GM19455 (cell line): ENCODE measurements at regions not wholly inside any gene's neighbourhood (a gene's known extent, or its start where the extent isn't known, plus 50 kb on each side); places are given as distances from the start of the nearest gene placed in this dataset.

Experiments used
- ATAC-seq: cut with Tn5 transposase; IDR thresholded peaks from one replicate; pipeline ENCODE4 v1.9.1; 2021; ENCODE audit not compliant: unreplicated experiment

DNA sequence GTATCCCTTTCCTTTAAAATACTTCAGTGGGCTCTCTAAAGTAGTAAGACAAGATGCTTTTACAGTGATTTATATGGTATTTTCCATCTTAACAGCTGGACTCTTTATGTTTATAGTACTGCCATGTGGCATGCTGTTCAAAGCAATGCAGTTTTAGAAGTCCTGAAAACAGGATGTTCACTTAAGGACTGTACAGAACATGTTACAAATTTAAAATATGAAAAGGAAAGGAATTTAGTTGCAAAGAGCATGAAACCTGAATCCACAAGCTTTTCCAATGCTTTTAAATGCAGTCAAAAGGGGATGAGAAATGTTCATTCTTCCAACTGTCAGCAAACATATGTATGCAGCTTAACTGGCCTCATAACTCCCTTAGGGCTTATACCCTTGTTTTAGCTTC lies 580.2 kb downstream of the EFNA5 start:
- no peak for ATAC-seq

DNA sequence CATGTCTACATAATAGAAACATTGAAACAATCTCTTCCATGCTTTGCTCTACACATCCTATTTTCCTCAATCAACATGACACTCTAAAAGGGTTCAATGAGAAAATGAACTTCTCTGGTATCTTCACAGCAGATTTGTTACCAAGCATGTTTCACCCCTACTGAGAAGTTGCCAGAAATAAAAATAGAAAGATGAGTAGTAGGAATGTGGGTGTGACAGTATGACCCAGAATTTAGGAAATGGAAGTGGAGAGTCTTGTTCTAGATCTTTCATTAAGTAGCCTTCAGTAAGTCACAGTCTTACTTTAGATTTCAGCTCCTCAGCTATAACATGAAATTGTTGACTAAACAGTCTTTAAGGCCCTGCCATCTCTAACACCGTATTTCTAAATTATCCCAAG lies 581.8 kb downstream of the EFNA5 start:
- no peak for ATAC-seq

GRCh38 chr5:107085572-107085971 lies 585.2 kb downstream of the EFNA5 start:
- ATAC-seq, result no peak

GRCh38 chr5:107074996-107075395 lies 595.7 kb downstream of the EFNA5 start:
- ATAC-seq, result no peak

GRCh38 chr5:107072967-107073366 lies 597.8 kb downstream of the EFNA5 start:
- no peak for ATAC-seq

GRCh38 chr5:107072440-107072839 lies 598.3 kb downstream of the EFNA5 start:
- no peak for ATAC-seq

DNA sequence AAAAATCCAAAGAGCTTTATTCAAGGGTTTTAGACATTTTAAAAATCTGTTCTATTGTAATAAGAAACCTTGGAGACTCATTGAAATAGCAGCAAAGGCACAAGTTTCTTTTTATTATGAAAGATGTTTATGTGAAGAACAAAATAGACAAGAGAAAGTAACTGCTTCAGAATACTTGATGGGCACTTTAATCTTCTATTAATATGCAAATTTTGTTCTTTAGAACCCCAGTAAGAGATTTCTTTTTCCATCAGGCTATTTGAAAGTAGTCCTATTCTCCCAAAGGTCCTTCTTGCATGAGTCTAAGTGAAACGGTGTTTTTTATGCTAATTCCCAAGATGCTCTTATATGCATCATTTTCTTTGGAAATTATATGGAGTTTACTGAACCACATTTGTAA lies 602.0 kb downstream of the EFNA5 start:
- ATAC-seq, result no peak

DNA sequence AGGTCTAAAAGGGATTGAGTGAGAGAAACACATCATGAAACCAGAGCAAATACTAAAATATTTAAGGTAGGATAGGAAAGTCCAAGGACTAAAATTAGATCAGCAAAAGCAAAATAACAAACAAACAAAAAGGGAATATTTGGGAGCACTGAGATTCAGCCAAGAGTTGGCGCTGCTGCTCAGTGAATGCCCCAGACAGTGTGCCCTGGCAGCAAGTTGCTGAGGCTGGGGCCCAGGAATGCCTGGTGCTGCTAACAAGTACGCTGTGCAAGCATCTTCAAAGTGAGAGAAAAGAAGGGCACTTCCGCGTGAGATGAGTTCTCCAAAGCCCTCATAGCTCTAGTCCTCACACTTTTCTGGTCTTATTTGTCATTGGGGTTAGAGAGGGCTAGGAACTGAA lies 603.3 kb downstream of the EFNA5 start:
- no peak for ATAC-seq

- no peak for ATAC-seq
Measured at GRCh38 chr5:107063511-107063910, 607.2 kb downstream of the EFNA5 start.

DNA sequence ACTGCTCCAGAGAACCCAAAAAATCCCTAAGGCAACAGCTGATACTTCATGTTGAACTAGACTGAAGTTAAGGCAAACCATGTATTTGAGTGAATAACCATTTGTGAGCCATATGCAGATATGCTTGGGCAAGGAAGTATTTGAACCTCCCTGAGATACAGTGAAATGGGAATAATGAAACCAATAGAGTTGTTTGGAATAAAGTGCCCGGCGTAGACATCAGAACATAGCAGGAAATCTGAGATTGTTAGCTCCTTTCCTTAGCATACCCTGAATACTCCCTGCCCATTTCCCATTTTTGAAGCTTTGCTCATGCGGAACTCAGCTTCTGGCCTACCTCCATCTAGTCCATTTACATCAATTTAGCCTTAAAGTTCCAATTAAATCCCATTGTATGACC lies 611.9 kb downstream of the EFNA5 start:
- no peak for ATAC-seq

DNA sequence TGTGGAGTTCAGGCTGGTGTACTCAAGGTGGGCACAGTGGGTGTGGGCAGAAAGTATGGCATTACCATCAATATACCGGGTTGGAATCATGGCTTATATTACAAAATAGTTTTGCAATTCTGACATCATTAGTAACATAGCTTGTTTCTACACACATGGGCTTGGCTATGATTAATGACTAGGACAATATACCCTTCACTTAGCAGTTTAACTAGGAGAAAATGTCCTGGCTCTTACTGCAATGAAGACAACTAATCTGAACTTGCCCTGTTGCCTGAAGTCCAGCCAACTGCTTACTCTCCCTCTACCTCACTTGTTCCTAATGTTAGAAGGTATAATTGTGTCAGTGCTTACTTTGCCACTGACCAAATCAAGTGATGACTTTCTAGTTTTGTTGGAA lies 612.5 kb downstream of the EFNA5 start:
- ATAC-seq, result no peak

GRCh38 chr5:107056278-107056677 lies 614.5 kb downstream of the EFNA5 start:
- no peak for ATAC-seq

GRCh38 chr5:107047048-107047447 lies 623.7 kb downstream of the EFNA5 start:
- ATAC-seq, result no peak

- ATAC-seq, result no peak
Measured at GRCh38 chr5:107043665-107044064, 627.1 kb downstream of the EFNA5 start.

- no peak for ATAC-seq
Measured at GRCh38 chr5:107040907-107041306, 629.8 kb downstream of the EFNA5 start.

- no peak for ATAC-seq
Measured at GRCh38 chr5:107032629-107033028, 638.1 kb downstream of the EFNA5 start.

DNA sequence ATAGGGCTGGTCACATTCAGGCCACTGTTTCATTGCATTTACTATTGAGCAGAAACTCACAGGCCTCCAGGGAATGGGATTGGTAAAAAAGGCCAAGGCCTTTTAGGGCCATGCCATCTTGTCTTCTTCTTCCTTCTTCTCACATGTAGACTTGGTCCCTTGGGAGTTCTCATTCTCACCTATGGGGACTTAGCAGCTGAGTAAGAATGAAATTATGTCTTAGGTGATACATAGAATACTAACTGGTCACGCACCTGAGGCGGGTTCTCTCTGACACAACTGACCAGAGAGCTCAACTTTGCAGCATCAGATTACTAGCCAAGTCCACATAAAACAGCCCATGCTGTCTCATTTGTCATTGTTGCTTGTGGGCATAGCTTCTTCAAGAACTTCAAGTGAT lies 641.8 kb downstream of the EFNA5 start:
- no peak for ATAC-seq

- no peak for ATAC-seq
Measured at GRCh38 chr5:107025712-107026497, 644.8 kb downstream of the EFNA5 start.

DNA sequence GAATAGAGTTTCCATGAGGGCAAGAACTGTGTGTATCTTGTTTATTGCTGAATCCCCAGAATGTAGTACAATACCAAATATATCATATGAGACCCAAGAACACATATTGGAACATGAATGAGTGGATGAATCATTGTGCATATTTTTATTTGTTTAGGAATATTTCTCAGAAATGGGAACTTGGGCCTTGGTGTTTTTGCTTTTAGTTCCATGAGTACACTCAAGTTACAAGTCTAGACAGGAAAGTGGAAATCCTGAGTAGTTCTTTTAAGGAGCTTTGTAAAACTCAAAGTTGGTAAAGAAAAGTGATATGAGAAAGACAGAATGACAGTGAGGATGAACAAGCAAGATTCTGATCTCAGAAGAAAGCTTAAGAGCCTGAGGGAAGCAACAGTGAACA lies 647.0 kb downstream of the EFNA5 start:
- ATAC-seq, result no peak

DNA sequence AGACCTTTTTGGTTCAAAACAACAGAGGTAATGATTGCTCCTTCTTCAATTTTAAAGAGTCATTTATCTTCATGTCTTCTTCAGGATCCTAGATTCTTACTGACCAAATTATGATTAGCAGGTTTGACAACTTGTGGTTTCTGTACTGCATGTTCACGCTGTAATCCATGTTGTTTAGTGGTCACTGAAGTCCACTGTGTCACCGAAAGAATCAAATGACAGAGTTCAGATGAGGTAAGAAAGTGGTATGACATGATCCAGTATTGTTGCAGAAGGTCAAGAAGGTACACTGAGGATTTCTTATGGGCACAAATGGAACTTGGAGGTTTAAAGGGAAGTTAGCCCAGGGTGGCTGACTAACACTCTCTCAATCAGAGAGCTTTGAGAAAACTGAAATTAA lies 649.2 kb downstream of the EFNA5 start:
- ATAC-seq, result no peak

DNA sequence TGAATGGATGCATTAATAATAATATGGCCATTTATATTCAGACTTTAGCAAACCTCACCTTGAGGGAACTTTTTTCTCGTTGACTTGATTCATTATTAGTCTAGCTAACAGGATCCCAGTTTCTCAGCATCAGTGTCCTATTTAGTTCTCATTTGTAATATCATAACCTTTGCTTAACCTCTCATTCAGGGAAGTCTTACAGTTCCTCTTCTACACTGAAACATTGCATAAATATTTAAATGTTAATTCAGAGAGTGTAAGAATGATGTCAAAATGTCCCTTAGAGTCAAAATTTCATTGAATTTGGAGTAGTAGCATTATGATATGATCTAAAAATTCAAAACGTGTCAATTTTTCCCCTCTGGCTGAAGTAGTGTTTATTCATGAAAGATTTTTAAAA lies 650.1 kb downstream of the EFNA5 start:
- ATAC-seq, result no peak

- no peak for ATAC-seq
Measured at GRCh38 chr5:107017616-107018015, 653.1 kb downstream of the EFNA5 start.

DNA sequence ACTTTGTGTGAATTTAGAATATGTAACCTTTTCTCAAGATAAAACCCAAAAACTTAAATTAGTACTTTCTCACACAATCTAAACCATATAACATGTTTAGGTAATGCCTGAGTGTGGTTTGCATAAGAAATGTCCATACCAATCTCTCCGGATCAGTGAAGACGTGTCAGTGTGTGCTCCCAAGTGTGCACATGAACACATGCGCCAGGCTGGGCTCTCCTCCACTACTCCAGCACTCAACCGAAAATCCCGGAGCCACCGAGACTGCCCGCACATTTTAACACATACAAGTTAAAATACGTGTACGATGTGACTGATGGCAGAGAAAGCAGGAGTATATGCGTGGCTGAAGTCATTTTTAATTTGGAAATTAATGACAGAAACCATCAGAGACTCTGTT lies 658.4 kb downstream of the EFNA5 start:
- ATAC-seq, result no peak
